GM23338 (cell line): ENCODE measurements at regions not wholly inside any gene's neighbourhood (a gene's known extent, or its start where the extent isn't known, plus 50 kb on each side); places are given as distances from the start of the nearest gene placed in this dataset.

Experiments used
- ATAC-seq: fragments of 200-7000 bp; cut with Tn5 transposase; 3 replicates; pipeline ENCODE4 v1.9.1; 2020
- DNase-seq: peaks from one replicate; pipeline ENCODE4 v3.0.0-alpha.2; 2015; ENCODE audit warnings: low spot score
- H2AFZ ChIP-seq: fragments of 200-600 bp; sonication (generic); 2 replicates; pipeline ENCODE4 v1.8.0; 2016; ENCODE audit warnings: antibody characterized with exemption, mild to moderate bottlenecking, moderate library complexity
- H3F3A ChIP-seq: fragments of 200-600 bp; sonication (generic); replicated peaks from 2 replicates; pipeline ENCODE4 v1.8.0; 2017; ENCODE audit warnings: antibody characterized with exemption, mixed run types, low read depth
- H3K27ac ChIP-seq: fragments of 200-600 bp; sonication (generic); 2 replicates; pipeline ENCODE4 v1.6.1; 2016; ENCODE audit warnings: low read depth
- H3K27me3 ChIP-seq: fragments of 200-600 bp; sonication (generic); 2 replicates; pipeline ENCODE4 v1.8.0; 2016; ENCODE audit warnings: mild to moderate bottlenecking, mixed run types, moderate library complexity; ENCODE audit not compliant: insufficient read depth
- H3K36me3 ChIP-seq: fragments of 200-600 bp; sonication (generic); 2 replicates; pipeline ENCODE4 v1.8.0; 2016; ENCODE audit warnings: mild to moderate bottlenecking; ENCODE audit not compliant: insufficient read depth
- H3K4me1 ChIP-seq: fragments of 200-600 bp; sonication (generic); 2 replicates; pipeline ENCODE4 v1.8.0; 2016; ENCODE audit warnings: mild to moderate bottlenecking, moderate library complexity; ENCODE audit not compliant: insufficient read depth
- H3K4me2 ChIP-seq: fragments of 200-600 bp; sonication (generic); 2 replicates; pipeline ENCODE4 v1.7.1; 2017; ENCODE audit warnings: mixed run types
- H3K4me3 ChIP-seq: fragments of 200-600 bp; sonication (generic); 2 replicates; pipeline ENCODE4 v1.6.1; 2016; ENCODE audit warnings: mixed run types
- H3K79me2 ChIP-seq: fragments of 200-600 bp; sonication (generic); replicated peaks from 2 replicates; pipeline ENCODE4 v1.8.0; 2017; ENCODE audit warnings: mild to moderate bottlenecking; ENCODE audit not compliant: insufficient read depth
- H3K9me2 ChIP-seq: fragments of 200-600 bp; sonication (generic); 2 replicates; pipeline ENCODE4 v1.8.0; 2017; ENCODE audit not compliant: insufficient read depth
- H4K20me1 ChIP-seq: fragments of 200-600 bp; sonication (generic); replicated peaks from 2 replicates; pipeline ENCODE4 v1.8.0; 2017; ENCODE audit warnings: mild to moderate bottlenecking; ENCODE audit not compliant: insufficient read depth
- H3K27ac Mint-ChIP-seq: 2 replicates; pipeline ENCODE4 v1.8.0; 2020; ENCODE audit warnings: inconsistent platforms, mild to moderate bottlenecking, moderate library complexity, mixed read lengths
- H3K27me3 Mint-ChIP-seq: 3 replicates; pipeline ENCODE4 v1.8.0; 2022; ENCODE audit warnings: low read depth, mild to moderate bottlenecking, moderate library complexity, mixed read lengths, inconsistent platforms; ENCODE audit not compliant: insufficient read depth, poor library complexity
- H3K36me3 Mint-ChIP-seq: 3 replicates; pipeline ENCODE4 v1.8.0; 2021; ENCODE audit warnings: low read depth, mild to moderate bottlenecking, inconsistent platforms, moderate library complexity, mixed read lengths
- H3K4me1 Mint-ChIP-seq: 3 replicates; pipeline ENCODE4 v1.8.0; 2020; ENCODE audit warnings: mild to moderate bottlenecking, inconsistent platforms, mixed read lengths
- H3K4me3 Mint-ChIP-seq: 3 replicates; pipeline ENCODE4 v1.8.0; 2021; ENCODE audit warnings: moderate library complexity, mild to moderate bottlenecking, inconsistent platforms, mixed read lengths
- H3K9me3 Mint-ChIP-seq: 3 replicates; pipeline ENCODE4 v1.8.0; 2020; ENCODE audit warnings: moderate library complexity, mild to moderate bottlenecking, inconsistent platforms, mixed read lengths
- CREB1 ChIP-seq: fragments of 250-450 bp; sonication (Bioruptor Pico); IDR thresholded peaks from 2 replicates; pipeline ENCODE4 v1.5.0; 2020; ENCODE audit warnings: low read depth, mild to moderate bottlenecking, moderate library complexity
- CTCF ChIP-seq, 2 experiments: fragments of 200-600 bp in 1 of 2; sonication (generic) in 1 of 2; conservative IDR thresholded peaks; 2 replicates each; pipeline versions ENCODE4 v1.5.1 to v1.6.1; 2016 to 2017; ENCODE audit warnings: antibody characterized with exemption in 2 of 2, low read depth in 2 of 2, mild to moderate bottlenecking in 2 of 2, moderate library complexity in 1 of 2
- ETS1 ChIP-seq: IDR thresholded peaks from 2 replicates; pipeline ENCODE4 v1.6.1; 2016; ENCODE audit warnings: antibody characterized with exemption
- EZH2 ChIP-seq: fragments of 200-600 bp; sonication (generic); IDR thresholded peaks from one replicate; pipeline ENCODE4 v1.8.0; 2017; ENCODE audit warnings: antibody characterized with exemption, mild to moderate bottlenecking, low read depth; ENCODE audit not compliant: unreplicated experiment
- EZH2phosphoT487 ChIP-seq: fragments of 200-600 bp; sonication (generic); IDR thresholded peaks from one replicate; pipeline ENCODE4 v1.8.1; 2018; ENCODE audit warnings: antibody characterized with exemption; ENCODE audit not compliant: unreplicated experiment
- JUNB ChIP-seq: IDR thresholded peaks from one replicate; pipeline ENCODE4 v1.6.1; 2016; ENCODE audit warnings: antibody characterized with exemption; ENCODE audit not compliant: unreplicated experiment
- NANOG ChIP-seq: IDR thresholded peaks from 2 replicates; pipeline ENCODE4 v1.6.1; 2016; ENCODE audit warnings: antibody characterized with exemption, borderline replicate concordance
- POLR2AphosphoS5 ChIP-seq: IDR thresholded peaks from 2 replicates; pipeline ENCODE4 v1.6.1; 2016; ENCODE audit warnings: antibody characterized with exemption, low read depth
- REST ChIP-seq: IDR thresholded peaks from one replicate; pipeline ENCODE4 v1.6.1; 2018; ENCODE audit warnings: antibody characterized with exemption; ENCODE audit not compliant: unreplicated experiment
- STAT1 ChIP-seq: IDR thresholded peaks from one replicate; pipeline ENCODE4 v1.6.1; 2016; ENCODE audit warnings: antibody characterized with exemption; ENCODE audit not compliant: unreplicated experiment
- ZNF114 ChIP-seq: fragments of 250-450 bp; sonication (Bioruptor Pico); IDR thresholded peaks from 2 replicates; pipeline ENCODE4 v1.5.0; 2020; ENCODE audit warnings: mild to moderate bottlenecking, moderate library complexity
- ZNF331 ChIP-seq: fragments of 250-450 bp; sonication (Bioruptor Pico); IDR thresholded peaks from 2 replicates; pipeline ENCODE4 v1.5.0; 2020; ENCODE audit warnings: low read depth, mild to moderate bottlenecking, moderate library complexity
- ZNF462 ChIP-seq: fragments of 250-450 bp; sonication (Bioruptor Pico); IDR thresholded peaks from 2 replicates; pipeline ENCODE4 v1.5.0; 2020; ENCODE audit warnings: mild to moderate bottlenecking, moderate library complexity

- Histone ChIP-seq H3K27ac (no peak overlapping the region), H3K79me2 (no peaks in the 10 kb centered on the region), H3K9me2 (no peaks in the 10 kb centered on the region), H3K27me3 (no peaks in the 10 kb centered on the region), H3K36me3 (no peaks in the 10 kb centered on the region), H3K4me3 (no peak overlapping the region), H2AFZ (no peak overlapping the region), H3K4me1 (no peaks in the 10 kb centered on the region), H3F3A (no peaks in the 10 kb centered on the region), H3K4me2 (no peak overlapping the region), H4K20me1 (no peaks in the 10 kb centered on the region)
- TF ChIP-seq REST (no peak), CREB1 (no peak), ZNF462 (CRISPR knock-in tag) (no peak), ETS1 (no peak), EZH2phosphoT487 (no peak), POLR2AphosphoS5 (no peak), CTCF (conservative IDR thresholded peaks at IDR 0.05; ENCODE audit: low read depth in 2 of 2) (no peak), JUNB (no peak), ZNF114 (CRISPR knock-in tag) (no peak), STAT1 (no peak), EZH2 (no peak), ZNF331 (CRISPR knock-in tag) (no peak), NANOG (no peak)
- H3K27ac Mint-ChIP-seq: no peak overlapping the region
- no peaks in the 10 kb centered on the region for H3K9me3 Mint-ChIP-seq
- ATAC-seq (no peak), DNase-seq (no peak)
- no peak overlapping the region for H3K4me3 Mint-ChIP-seq
- no peaks in the 10 kb centered on the region for H3K36me3 Mint-ChIP-seq
- peaks cover 2% of the 10 kb centered on the region for H3K27me3 Mint-ChIP-seq
- H3K4me1 Mint-ChIP-seq: peaks cover 9% of the 10 kb centered on the region
Measured at GRCh38 chr5:106865279-106865678, 805.5 kb downstream of the EFNA5 start.
